H9 (cell line): ENCODE measurements at regions not wholly inside any gene's neighbourhood (a gene's known extent, or its start where the extent isn't known, plus 50 kb on each side); places are given as distances from the start of the nearest gene placed in this dataset.

ENCODE experiments used
- DNase-seq: peaks from one replicate; pipeline ENCODE4 v3.0.0-alpha.2; 2017
- H2AFZ ChIP-seq: one replicate; pipeline ENCODE4 v1.6.1; 2013; ENCODE audit warnings: mild to moderate bottlenecking, low read length, control low read depth, moderate library complexity
- H2AK5ac ChIP-seq: 2 replicates; pipeline ENCODE4 v1.6.1; 2013; ENCODE audit warnings: low read length, control low read depth, mixed read lengths; ENCODE audit not compliant: insufficient read length
- H2BK120ac ChIP-seq: one replicate; pipeline ENCODE4 v1.6.1; 2013; ENCODE audit warnings: low read depth, mild to moderate bottlenecking, low read length, control low read depth, inconsistent platforms; ENCODE audit not compliant: poor library complexity, severe bottlenecking
- H2BK12ac ChIP-seq: 2 replicates; pipeline ENCODE4 v1.6.1; 2013; ENCODE audit warnings: low read length, control low read depth, mixed read lengths, low read depth; ENCODE audit not compliant: insufficient read length
- H2BK15ac ChIP-seq: 2 replicates; pipeline ENCODE4 v1.6.1; 2013; ENCODE audit warnings: low read depth, low read length, control low read depth
- H2BK20ac ChIP-seq: one replicate; pipeline ENCODE4 v1.6.1; 2013; ENCODE audit warnings: low read depth, mild to moderate bottlenecking, low read length, control low read depth, inconsistent platforms; ENCODE audit not compliant: poor library complexity, severe bottlenecking
- H2BK5ac ChIP-seq: 2 replicates; pipeline ENCODE4 v1.6.1; 2013; ENCODE audit warnings: low read length, control low read depth, mixed read lengths; ENCODE audit not compliant: insufficient read length
- H3K14ac ChIP-seq: 2 replicates; pipeline ENCODE4 v1.6.1; 2013; ENCODE audit warnings: low read length, control low read depth; ENCODE audit not compliant: insufficient read depth
- H3K18ac ChIP-seq: 2 replicates; pipeline ENCODE4 v1.6.1; 2013; ENCODE audit warnings: low read depth, mild to moderate bottlenecking, mixed read lengths, low read length, control low read depth; ENCODE audit not compliant: insufficient read length
- H3K23ac ChIP-seq: 2 replicates; pipeline ENCODE4 v1.6.1; 2013; ENCODE audit warnings: low read length, control low read depth, mixed read lengths, low read depth; ENCODE audit not compliant: insufficient read length
- H3K23me2 ChIP-seq: 2 replicates; pipeline ENCODE4 v1.6.1; 2013; ENCODE audit warnings: low read depth, mild to moderate bottlenecking, mixed read lengths, low read length, control low read depth; ENCODE audit not compliant: insufficient read length, poor library complexity, severe bottlenecking
- H3K27ac ChIP-seq: 2 replicates; pipeline ENCODE4 v1.5.1; 2013; ENCODE audit warnings: low read length, control low read depth, mixed read lengths, low read depth; ENCODE audit not compliant: insufficient read length
- H3K27me3 ChIP-seq: 2 replicates; pipeline ENCODE4 v1.6.1; 2013; ENCODE audit warnings: low read length, control low read depth, inconsistent platforms; ENCODE audit not compliant: insufficient read depth
- H3K4ac ChIP-seq: 2 replicates; pipeline ENCODE4 v1.6.1; 2013; ENCODE audit warnings: low read depth, mild to moderate bottlenecking, control low read depth, inconsistent platforms, low read length, moderate library complexity
- H3K4me1 ChIP-seq: 2 replicates; pipeline ENCODE4 v1.6.1; 2013; ENCODE audit warnings: low read length, control low read depth, inconsistent platforms; ENCODE audit not compliant: insufficient read depth
- H3K4me2 ChIP-seq: 2 replicates; pipeline ENCODE4 v1.6.1; 2013; ENCODE audit warnings: low read length, control low read depth, mixed read lengths; ENCODE audit not compliant: insufficient read length, insufficient read depth
- H3K56ac ChIP-seq: 2 replicates; pipeline ENCODE4 v1.6.1; 2013; ENCODE audit warnings: low read depth, mild to moderate bottlenecking, mixed read lengths, low read length, control low read depth; ENCODE audit not compliant: insufficient read length
- H3K79me1 ChIP-seq: 2 replicates; pipeline ENCODE4 v1.6.1; 2013; ENCODE audit warnings: low read depth, mild to moderate bottlenecking, moderate library complexity, low read length, control low read depth, inconsistent platforms; ENCODE audit not compliant: insufficient read depth, poor library complexity, severe bottlenecking
- H3K79me2 ChIP-seq: 2 replicates; pipeline ENCODE4 v1.6.1; 2013; ENCODE audit warnings: low read length, control low read depth, inconsistent platforms; ENCODE audit not compliant: insufficient read depth
- H3K9ac ChIP-seq: 2 replicates; pipeline ENCODE4 v1.6.1; 2013; ENCODE audit warnings: low read length, control low read depth, mixed read lengths; ENCODE audit not compliant: insufficient read length; ENCODE audit errors: extremely low read depth
- H3K9me3 ChIP-seq: one replicate; pipeline ENCODE4 v1.6.1; 2013; ENCODE audit warnings: low read depth, low read length, inconsistent platforms; ENCODE audit not compliant: control insufficient read depth
- H3T11ph ChIP-seq: one replicate; pipeline ENCODE4 v1.6.1; 2013; ENCODE audit warnings: mild to moderate bottlenecking, low read length, control low read depth, inconsistent platforms
- H4K20me1 ChIP-seq: one replicate; pipeline ENCODE4 v1.6.1; 2013; ENCODE audit not compliant: control insufficient read depth, insufficient read length, insufficient read depth
- H4K5ac ChIP-seq: 2 replicates; pipeline ENCODE4 v1.6.1; 2013; ENCODE audit warnings: low read depth, mild to moderate bottlenecking, mixed read lengths, low read length, control low read depth; ENCODE audit not compliant: insufficient read length
- H4K8ac ChIP-seq: replicated peaks from 2 replicates; pipeline ENCODE4 v1.6.1; 2013; ENCODE audit warnings: low read length, control low read depth, mixed read lengths, low read depth; ENCODE audit not compliant: insufficient read length
- H4K91ac ChIP-seq: 2 replicates; pipeline ENCODE4 v1.6.1; 2013; ENCODE audit warnings: low read depth, mild to moderate bottlenecking, moderate library complexity, mixed read lengths, low read length, control low read depth; ENCODE audit not compliant: insufficient read length
- H3K27ac Mint-ChIP-seq, 3 experiments: 2 replicates in 2 of 3; 3 replicates in 1 of 3; pipeline ENCODE4 v1.8.0; 2020 to 2021; ENCODE audit warnings: mixed read lengths in 3 of 3, mild to moderate bottlenecking in 1 of 3, moderate library complexity in 1 of 3
- H3K27me3 Mint-ChIP-seq: 2 replicates; pipeline ENCODE4 v1.8.0; 2021; ENCODE audit warnings: low read depth, mild to moderate bottlenecking, moderate library complexity, mixed read lengths
- H3K36me3 Mint-ChIP-seq, 3 experiments: 2 replicates in 2 of 3; 3 replicates in 1 of 3; pipeline ENCODE4 v1.8.0; 2020 to 2021; ENCODE audit warnings: low read depth in 3 of 3, mixed read lengths in 3 of 3; ENCODE audit not compliant: insufficient read depth in 1 of 3
- H3K4me1 Mint-ChIP-seq, 2 experiments: 2 replicates each; pipeline ENCODE4 v1.8.0; 2020; ENCODE audit warnings: mixed read lengths in 2 of 2
- H3K4me3 Mint-ChIP-seq, 2 experiments: 2 replicates in 1 of 2; 3 replicates in 1 of 2; pipeline ENCODE4 v1.8.0; 2020 to 2021; ENCODE audit warnings: mild to moderate bottlenecking in 2 of 2, mixed read lengths in 2 of 2, moderate library complexity in 1 of 2
- H3K9me3 Mint-ChIP-seq, 2 experiments: 2 replicates in 1 of 2; 3 replicates in 1 of 2; pipeline ENCODE4 v1.8.0; 2020; ENCODE audit warnings: mild to moderate bottlenecking in 2 of 2, mixed read lengths in 2 of 2, moderate library complexity in 1 of 2
- WGBS: extraction: QIAGEN DNeasy Blood & Tissue Kit; methylation state at CpG from one replicate; pipeline ENCODE4 v1.1.7; 2013; ENCODE audit warnings: missing lambda C conversion rate, low lambda C conversion rate, mixed read lengths; ENCODE audit not compliant: insufficient read length; ENCODE audit errors: extremely low coverage; 5-methylcytosine and 5-hydroxymethylcytosine counted together
- TF ChIP-seq, protein P1 (sequence below): fragments of 200-600 bp; sonication (generic); conservative IDR thresholded peaks from 3 replicates; pipeline ENCODE4 v1.8.0; 2021; ENCODE audit warnings: antibody characterized with exemption, mild to moderate bottlenecking

DNA sequence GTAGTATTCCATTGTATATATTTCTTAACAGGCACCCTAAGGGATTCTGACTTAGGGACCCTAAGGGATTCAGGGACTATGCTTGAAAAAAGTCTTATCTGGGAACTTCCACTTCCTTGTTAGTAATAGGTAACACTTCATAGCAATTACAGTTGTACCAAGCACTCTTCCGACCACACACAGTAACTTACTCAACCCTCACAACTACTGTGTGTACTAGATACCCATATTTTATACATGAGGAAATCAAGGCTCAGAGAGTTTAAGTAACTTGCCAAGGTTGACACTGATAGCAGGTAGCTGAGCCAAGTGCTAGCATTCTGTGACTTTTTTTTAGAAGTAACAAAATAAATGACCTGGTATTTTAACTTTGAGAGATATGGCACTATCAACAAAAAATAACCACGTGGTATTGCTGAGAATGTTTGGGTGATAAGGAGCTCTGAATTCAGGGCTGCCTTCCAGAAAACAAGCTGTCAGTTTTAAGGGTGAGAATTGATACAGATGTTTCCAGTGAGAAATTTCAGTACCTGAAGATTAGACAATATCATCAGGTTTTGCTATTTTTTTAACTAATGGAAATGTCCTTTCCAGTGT, 210.3 kb upstream of the SUCLG2 start:
- Histone ChIP-seq H3K56ac (no peak overlapping the region), H3K27ac (no peak overlapping the region), H3K79me1 (no peaks in the 10 kb centered on the region), H3K18ac (no peak overlapping the region), H2BK20ac (no peak overlapping the region), H2BK12ac (no peak overlapping the region), H3K79me2 (no peaks in the 10 kb centered on the region), H4K20me1 (no peaks in the 10 kb centered on the region), H2BK15ac (no peak overlapping the region), H3K23ac (no peak overlapping the region), H2BK120ac (no peak overlapping the region), H3K23me2 (no peaks in the 10 kb centered on the region), H2AFZ (no peak overlapping the region), H3K14ac (no peak overlapping the region), H2BK5ac (no peak overlapping the region), H3K9ac (no peak overlapping the region), H4K91ac (no peak overlapping the region), H3T11ph (no peak overlapping the region), H2AK5ac (no peak overlapping the region), H3K27me3 (no peaks in the 10 kb centered on the region), H3K4me2 (no peak overlapping the region), H4K8ac (no peak overlapping the region), H4K5ac (no peak overlapping the region), H3K9me3 (no peaks in the 10 kb centered on the region), H3K4ac (no peak overlapping the region), H3K4me1 (no peaks in the 10 kb centered on the region)
- DNase-seq, result no peak
- no peak overlapping the region for H3K4me3 Mint-ChIP-seq
- H3K27me3 Mint-ChIP-seq, result no peaks in the 10 kb centered on the region
- no CpG with 5 or more reads among the region's 2 CpGs for WGBS
- no peaks in the 10 kb centered on the region; a peak in 1 of 4 replicates for H3K4me1 Mint-ChIP-seq
- peaks cover 3 to 5% of the 10 kb centered on the region in 2 experiments; a peak in 3 of 5 replicates for H3K9me3 Mint-ChIP-seq
- H3K27ac Mint-ChIP-seq, result no peak overlapping the region
- H3K36me3 Mint-ChIP-seq, result peaks cover 0 to 3% (median 0%) of the 10 kb centered on the region in 3 experiments; a peak in 2 of 7 replicates
- TF ChIP-seq, protein P1, sequence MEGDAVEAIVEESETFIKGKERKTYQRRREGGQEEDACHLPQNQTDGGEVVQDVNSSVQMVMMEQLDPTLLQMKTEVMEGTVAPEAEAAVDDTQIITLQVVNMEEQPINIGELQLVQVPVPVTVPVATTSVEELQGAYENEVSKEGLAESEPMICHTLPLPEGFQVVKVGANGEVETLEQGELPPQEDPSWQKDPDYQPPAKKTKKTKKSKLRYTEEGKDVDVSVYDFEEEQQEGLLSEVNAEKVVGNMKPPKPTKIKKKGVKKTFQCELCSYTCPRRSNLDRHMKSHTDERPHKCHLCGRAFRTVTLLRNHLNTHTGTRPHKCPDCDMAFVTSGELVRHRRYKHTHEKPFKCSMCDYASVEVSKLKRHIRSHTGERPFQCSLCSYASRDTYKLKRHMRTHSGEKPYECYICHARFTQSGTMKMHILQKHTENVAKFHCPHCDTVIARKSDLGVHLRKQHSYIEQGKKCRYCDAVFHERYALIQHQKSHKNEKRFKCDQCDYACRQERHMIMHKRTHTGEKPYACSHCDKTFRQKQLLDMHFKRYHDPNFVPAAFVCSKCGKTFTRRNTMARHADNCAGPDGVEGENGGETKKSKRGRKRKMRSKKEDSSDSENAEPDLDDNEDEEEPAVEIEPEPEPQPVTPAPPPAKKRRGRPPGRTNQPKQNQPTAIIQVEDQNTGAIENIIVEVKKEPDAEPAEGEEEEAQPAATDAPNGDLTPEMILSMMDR, result no peak
